ENCODE measurements at regions not wholly inside any gene's neighbourhood (a gene's known extent, or its start where the extent isn't known, plus 50 kb on each side); places are given as distances from the start of the nearest gene placed in this dataset.

DNA sequence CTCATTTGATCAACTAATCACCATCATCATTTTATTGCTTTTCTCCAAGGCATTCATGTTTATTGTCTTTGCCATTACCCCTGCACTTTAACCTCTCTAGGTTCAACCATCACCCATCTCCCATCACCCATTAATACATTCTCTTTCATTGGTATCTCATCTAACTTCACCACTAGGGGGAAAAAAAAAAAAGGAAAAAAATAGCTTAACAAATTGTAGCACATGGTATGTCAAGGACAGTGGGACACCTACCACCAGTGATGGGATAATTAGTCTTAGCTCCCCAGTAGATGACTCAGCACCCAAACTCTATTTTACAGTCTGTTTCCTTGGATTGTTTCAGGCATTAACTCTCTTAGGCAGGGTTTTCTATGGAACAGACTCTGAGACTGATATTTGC, 1770.2 kb upstream of the MIR17HG start:
- H3K36me3 ChIP-seq (ENCODE audit: control insufficient read depth, insufficient read depth, low read length), result no peaks in the 10 kb centered on the region
- no peak overlapping the region for H3K9ac ChIP-seq (ENCODE audit: insufficient read depth in 1 of 2, low read depth in 2 of 2, low read length in 2 of 2)
- TF ChIP-seq DMBX1 (CRISPR knock-in tag; IDR thresholded peaks at IDR 0.05; ENCODE audit: borderline replicate concordance) (no peak), PHTF2 (CRISPR knock-in tag; IDR thresholded peaks at IDR 0.05) (no peak), RFX5 (IDR thresholded peaks at IDR 0.05; ENCODE audit: low read depth, low read length) (no peak), HMG20B (CRISPR knock-in tag; IDR thresholded peaks at IDR 0.05) (no peak), CTBP1 (IDR thresholded peaks at IDR 0.05; ENCODE audit: borderline replicate concordance) (no peak), NR1H2 (CRISPR knock-in tag; IDR thresholded peaks at IDR 0.05) (no peak), ARNT (IDR thresholded peaks at IDR 0.05) (no peak), PHF21A (IDR thresholded peaks at IDR 0.05; ENCODE audit: borderline replicate concordance, low read depth) (no peak), GATAD2A (IDR thresholded peaks at IDR 0.05) (no peak), TEAD4 (IDR thresholded peaks at IDR 0.05; ENCODE audit: low read length) (no peak), TEAD4 (CRISPR knock-in tag; IDR thresholded peaks at IDR 0.05; ENCODE audit: borderline replicate concordance) (no peak), ZNF324 (CRISPR knock-in tag; IDR thresholded peaks at IDR 0.05) (no peak)
- TF ChIP-seq, protein P1, sequence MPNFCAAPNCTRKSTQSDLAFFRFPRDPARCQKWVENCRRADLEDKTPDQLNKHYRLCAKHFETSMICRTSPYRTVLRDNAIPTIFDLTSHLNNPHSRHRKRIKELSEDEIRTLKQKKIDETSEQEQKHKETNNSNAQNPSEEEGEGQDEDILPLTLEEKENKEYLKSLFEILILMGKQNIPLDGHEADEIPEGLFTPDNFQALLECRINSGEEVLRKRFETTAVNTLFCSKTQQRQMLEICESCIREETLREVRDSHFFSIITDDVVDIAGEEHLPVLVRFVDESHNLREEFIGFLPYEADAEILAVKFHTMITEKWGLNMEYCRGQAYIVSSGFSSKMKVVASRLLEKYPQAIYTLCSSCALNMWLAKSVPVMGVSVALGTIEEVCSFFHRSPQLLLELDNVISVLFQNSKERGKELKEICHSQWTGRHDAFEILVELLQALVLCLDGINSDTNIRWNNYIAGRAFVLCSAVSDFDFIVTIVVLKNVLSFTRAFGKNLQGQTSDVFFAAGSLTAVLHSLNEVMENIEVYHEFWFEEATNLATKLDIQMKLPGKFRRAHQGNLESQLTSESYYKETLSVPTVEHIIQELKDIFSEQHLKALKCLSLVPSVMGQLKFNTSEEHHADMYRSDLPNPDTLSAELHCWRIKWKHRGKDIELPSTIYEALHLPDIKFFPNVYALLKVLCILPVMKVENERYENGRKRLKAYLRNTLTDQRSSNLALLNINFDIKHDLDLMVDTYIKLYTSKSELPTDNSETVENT (CRISPR knock-in tag; IDR thresholded peaks at IDR 0.05), result no peak
- TF ChIP-seq, protein P2, sequence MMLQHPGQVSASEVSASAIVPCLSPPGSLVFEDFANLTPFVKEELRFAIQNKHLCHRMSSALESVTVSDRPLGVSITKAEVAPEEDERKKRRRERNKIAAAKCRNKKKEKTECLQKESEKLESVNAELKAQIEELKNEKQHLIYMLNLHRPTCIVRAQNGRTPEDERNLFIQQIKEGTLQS (IDR thresholded peaks at IDR 0.05), result no peak
- TF ChIP-seq, protein P2 (CRISPR knock-in tag; conservative IDR thresholded peaks at IDR 0.05), result no peak
- TF ChIP-seq, protein P3, sequence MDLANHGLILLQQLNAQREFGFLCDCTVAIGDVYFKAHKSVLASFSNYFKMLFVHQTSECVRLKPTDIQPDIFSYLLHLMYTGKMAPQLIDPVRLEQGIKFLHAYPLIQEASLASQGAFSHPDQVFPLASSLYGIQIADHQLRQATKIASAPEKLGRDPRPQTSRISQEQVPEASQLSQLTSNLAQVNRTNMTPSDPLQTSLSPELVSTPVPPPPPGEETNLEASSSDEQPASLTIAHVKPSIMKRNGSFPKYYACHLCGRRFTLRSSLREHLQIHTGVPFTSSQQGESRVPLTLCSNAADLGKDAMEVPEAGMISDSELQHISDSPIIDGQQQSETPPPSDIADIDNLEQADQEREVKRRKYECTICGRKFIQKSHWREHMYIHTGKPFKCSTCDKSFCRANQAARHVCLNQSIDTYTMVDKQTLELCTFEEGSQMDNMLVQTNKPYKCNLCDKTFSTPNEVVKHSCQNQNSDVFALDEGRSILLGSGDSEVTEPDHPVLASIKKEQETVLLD (IDR thresholded peaks at IDR 0.05), result no peak
- no peak for DNase-seq (ENCODE audit: extremely low read depth in 1 of 4, low spot score in 3 of 4)
- no peaks in the 10 kb centered on the region for H3K4me1 ChIP-seq (replicated peaks in 1 of 2; ENCODE audit: control insufficient read depth in 2 of 2, insufficient read depth in 2 of 2, low read length in 2 of 2)
- ChIA-PET CTCF (ENCODE audit: low intra/inter-chr PET ratio) (no interaction called here), POLR2A (no interaction called here)
- H2AFZ ChIP-seq (ENCODE audit: low read depth, low read length), result no peak overlapping the region
- in situ Hi-C loops (cut with MboI) (no loop called here), intact Hi-C loops (cut with micrococcal nuclease) (no loop called here)
- no peaks in the 10 kb centered on the region for H3K9me1 ChIP-seq (ENCODE audit: control insufficient read depth, insufficient read depth, low read length)
- H3K9me3 ChIP-seq (replicated peaks; ENCODE audit: control insufficient read depth, insufficient read depth, low read depth, low read length), result no peaks in the 10 kb centered on the region
- no peak for ATAC-seq
- H3K4me2 ChIP-seq (ENCODE audit: insufficient read depth, low read length), result no peak overlapping the region
- no peaks in the 10 kb centered on the region for H4K20me1 ChIP-seq (replicated peaks; ENCODE audit: control insufficient read depth, insufficient read depth, low read length)
- H3K27me3 ChIP-seq (ENCODE audit: control insufficient read depth in 2 of 2, insufficient read depth in 2 of 2, low read length in 2 of 2), result no peaks in the 10 kb centered on the region
- FAIRE-seq, result no peak
- no peak overlapping the region for H3K4me3 ChIP-seq
- H3K79me2 ChIP-seq (ENCODE audit: control insufficient read depth, insufficient read depth, low read length), result no peaks in the 10 kb centered on the region
- H3K27ac ChIP-seq (ENCODE audit: extremely low read depth, low read depth, low read length), result no peak overlapping the region
- no TSS peak for BruUV-seq (replicated peaks)

Data from K562 (cell line).